NCI-H1436 (cell line): ENCODE measurements at regions not wholly inside any gene's neighbourhood (a gene's known extent, or its start where the extent isn't known, plus 50 kb on each side); places are given as distances from the start of the nearest gene placed in this dataset.

Experiments
- DNase-seq: peaks from one replicate; lab custom pipeline; 2025; lab: John Stamatoyannopoulos, UW

- DNase-seq = no peak
These were observed 57.0 kb upstream of the PLAC8 start for GRCh38 chr4:83171436-83172039.

GRCh38 chr4:83170952-83171399 lies 56.4 kb upstream of the PLAC8 start:
- no peak for DNase-seq
